Stomach (tissue), 4 donors: ENCODE measurements at regions not wholly inside any gene's neighbourhood (a gene's known extent, or its start where the extent isn't known, plus 50 kb on each side); places are given as distances from the start of the nearest gene placed in this dataset.

ENCODE experiments used
- EP300 ChIP-seq: sonication (generic); formaldehyde crosslinking; IDR thresholded peaks from one replicate; pipeline ENCODE4 v1.6.1; 2017; ENCODE audit warnings: antibody characterized with exemption
- POLR2A ChIP-seq, 4 donors: fragments of 450-650 bp; IDR thresholded peaks; one replicate each; pipeline ENCODE4 v1.6.1; 2016; ENCODE audit warnings: antibody characterized with exemption in 4 of 4, control low read depth in 2 of 4, mild to moderate bottlenecking in 1 of 4, moderate library complexity in 1 of 4
- TF ChIP-seq, protein P1 (sequence below), 7 experiments: fragments of 450-650 bp in 4 of 7; fragments of 200-600 bp in 3 of 7; sonication (generic) in 3 of 7; IDR thresholded peaks; one replicate each; pipeline ENCODE4 v1.5.1; 2016 to 2019; ENCODE audit warnings: antibody characterized with exemption in 7 of 7, control low read depth in 2 of 7, mild to moderate bottlenecking in 1 of 7

DNA sequence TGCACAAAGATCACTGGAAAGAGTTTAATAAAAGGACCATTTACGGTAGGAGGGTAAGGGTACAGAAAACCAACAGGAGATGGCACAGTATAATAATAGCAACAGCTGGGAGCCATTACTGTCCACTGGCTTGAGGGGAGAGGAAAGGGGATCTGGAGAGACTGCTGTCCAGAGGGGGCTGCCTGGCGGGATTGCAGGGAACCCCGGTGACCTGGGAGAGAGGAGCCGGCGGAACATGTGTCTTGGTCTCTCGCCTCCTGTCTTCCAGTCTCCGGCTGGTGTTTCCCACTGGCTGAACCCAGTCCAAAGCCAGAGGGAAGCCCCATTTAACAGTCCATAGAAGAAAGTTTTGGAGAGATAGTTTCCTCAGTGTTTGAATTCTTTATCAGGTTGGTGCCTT lies 57.5 kb upstream of the PODXL start:
- TF ChIP-seq EP300 (no peak), POLR2A (IDR thresholded peaks at IDR 0.05) (no peak)
- TF ChIP-seq, protein P1, sequence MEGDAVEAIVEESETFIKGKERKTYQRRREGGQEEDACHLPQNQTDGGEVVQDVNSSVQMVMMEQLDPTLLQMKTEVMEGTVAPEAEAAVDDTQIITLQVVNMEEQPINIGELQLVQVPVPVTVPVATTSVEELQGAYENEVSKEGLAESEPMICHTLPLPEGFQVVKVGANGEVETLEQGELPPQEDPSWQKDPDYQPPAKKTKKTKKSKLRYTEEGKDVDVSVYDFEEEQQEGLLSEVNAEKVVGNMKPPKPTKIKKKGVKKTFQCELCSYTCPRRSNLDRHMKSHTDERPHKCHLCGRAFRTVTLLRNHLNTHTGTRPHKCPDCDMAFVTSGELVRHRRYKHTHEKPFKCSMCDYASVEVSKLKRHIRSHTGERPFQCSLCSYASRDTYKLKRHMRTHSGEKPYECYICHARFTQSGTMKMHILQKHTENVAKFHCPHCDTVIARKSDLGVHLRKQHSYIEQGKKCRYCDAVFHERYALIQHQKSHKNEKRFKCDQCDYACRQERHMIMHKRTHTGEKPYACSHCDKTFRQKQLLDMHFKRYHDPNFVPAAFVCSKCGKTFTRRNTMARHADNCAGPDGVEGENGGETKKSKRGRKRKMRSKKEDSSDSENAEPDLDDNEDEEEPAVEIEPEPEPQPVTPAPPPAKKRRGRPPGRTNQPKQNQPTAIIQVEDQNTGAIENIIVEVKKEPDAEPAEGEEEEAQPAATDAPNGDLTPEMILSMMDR (IDR thresholded peaks at IDR 0.05), result no peak
